ENCODE measurements at regions not wholly inside any gene's neighbourhood (a gene's known extent, or its start where the extent isn't known, plus 50 kb on each side); places are given as distances from the start of the nearest gene placed in this dataset.
A peak's percentile ranks its signal among the peaks of the same experiment; 100 is the strongest.
"Not testable (repeated sequence)": the region's sequence is repeated elsewhere in the genome, so short reads cannot be mapped to it uniquely, and the experiment has no call there.

GRCh38 chr3:182650568-182651128 lies 142.7 kb upstream of the ATP11B start:
- H3K4me1 Mint-ChIP-seq: no peaks in the 10 kb centered on the region
- CTCF ChIA-PET: no interaction called here
- H3K9me3 Mint-ChIP-seq: peaks cover 0 to 8% (median 0%) of the 10 kb centered on the region in 11 donors
- Histone ChIP-seq H3K36me3 (ENCODE audit: control insufficient read depth in 2 of 3, insufficient read depth in 3 of 3, low read length in 3 of 3) (no peaks in the 10 kb centered on the region), H3K4me1 (ENCODE audit: control insufficient read depth in 2 of 2, insufficient read depth in 2 of 2, low read length in 2 of 2) (no peaks in the 10 kb centered on the region), H3K4me3 (ENCODE audit: low read length) (no peak overlapping the region), H3K9me3 (ENCODE audit: control insufficient read depth in 2 of 3, low read length in 3 of 3) (no peaks in the 10 kb centered on the region), H3K27me3 (ENCODE audit: control insufficient read depth in 2 of 2, insufficient read depth in 2 of 2, low read length in 2 of 2) (no peaks in the 10 kb centered on the region), H3K27ac (ENCODE audit: low read depth, low read length) (no peak overlapping the region)
- ATAC-seq: no peak
- H3K27me3 Mint-ChIP-seq: peaks cover 9 to 27% (median 19%) of the 10 kb centered on the region in 5 donors
- H3K4me3 Mint-ChIP-seq: no peak overlapping the region
- H3K36me3 Mint-ChIP-seq: no peaks in the 10 kb centered on the region
- intact Hi-C loops (cut with micrococcal nuclease): no loop called here
- DNase-seq: no peak
- POLR2A ChIA-PET: no interaction called here
- no peak overlapping the region for H3K27ac Mint-ChIP-seq

GRCh38 chr3:182651461-182651860 lies 141.8 kb upstream of the ATP11B start:
- Mint-ChIP-seq H3K27ac (no peak overlapping the region), H3K36me3 (no peaks in the 10 kb centered on the region)
- POLR2A ChIA-PET: no interaction called here

GRCh38 chr3:182653065-182653464 lies 140.2 kb upstream of the ATP11B start:
- H3K36me3 Mint-ChIP-seq; H3K9me3 ChIP-seq (ENCODE audit: control insufficient read depth in 2 of 3, low read length in 3 of 3); ATAC-seq; H3K36me3 ChIP-seq (ENCODE audit: control insufficient read depth in 2 of 3, insufficient read depth in 3 of 3, low read length in 3 of 3); H3K4me3 Mint-ChIP-seq; H3K4me1 Mint-ChIP-seq; H3K27ac Mint-ChIP-seq; intact Hi-C loops (cut with micrococcal nuclease); H3K4me1 ChIP-seq (ENCODE audit: control insufficient read depth in 2 of 2, insufficient read depth in 2 of 2, low read length in 2 of 2); H3K9me3 Mint-ChIP-seq; DNase-seq; POLR2A ChIA-PET; H3K27ac ChIP-seq (ENCODE audit: low read depth, low read length); H3K27me3 ChIP-seq (ENCODE audit: control insufficient read depth in 2 of 2, insufficient read depth in 2 of 2, low read length in 2 of 2); H3K4me3 ChIP-seq (ENCODE audit: low read length): not testable (repeated sequence)
- CTCF ChIA-PET: interaction anchor here (0.7 kb wide), 1 partner anchor 246 kb away, joined by 3 read pairs; no protein-coding TSS in a partner anchor
- peaks cover 0 to 23% (median 17%) of the 10 kb centered on the region in 5 donors for H3K27me3 Mint-ChIP-seq

More at GRCh38 chr3:182651461-182651860, 141.8 kb upstream of the ATP11B start:
- H3K4me3 Mint-ChIP-seq: no peak overlapping the region
- peaks cover 4 to 28% (median 17%) of the 10 kb centered on the region in 5 donors for H3K27me3 Mint-ChIP-seq
- Histone ChIP-seq H3K9me3 (ENCODE audit: control insufficient read depth in 2 of 3, low read length in 3 of 3) (no peaks in the 10 kb centered on the region), H3K36me3 (ENCODE audit: control insufficient read depth in 2 of 3, insufficient read depth in 3 of 3, low read length in 3 of 3) (no peaks in the 10 kb centered on the region), H3K27ac (ENCODE audit: low read depth, low read length) (no peak overlapping the region), H3K27me3 (ENCODE audit: control insufficient read depth in 2 of 2, insufficient read depth in 2 of 2, low read length in 2 of 2) (no peaks in the 10 kb centered on the region), H3K4me3 (ENCODE audit: low read length) (no peak overlapping the region), H3K4me1 (ENCODE audit: control insufficient read depth in 2 of 2, insufficient read depth in 2 of 2, low read length in 2 of 2) (no peaks in the 10 kb centered on the region)
- no peak for DNase-seq
- CTCF ChIA-PET: no interaction called here
- H3K9me3 Mint-ChIP-seq: peaks cover 0 to 8% (median 0%) of the 10 kb centered on the region in 11 donors
- no peak for ATAC-seq
- H3K4me1 Mint-ChIP-seq: no peaks in the 10 kb centered on the region
- intact Hi-C loops (cut with micrococcal nuclease): no loop called here

- Mint-ChIP-seq H3K4me1 (peaks cover 0 to 2% (median 0%) of the 10 kb centered on the region in 7 donors), H3K27me3 (peaks cover 33 to 59% (median 40%) of the 10 kb centered on the region in 5 donors), H3K4me3 (no peak overlapping the region), H3K9me3 (no peaks in the 10 kb centered on the region), H3K36me3 (no peaks in the 10 kb centered on the region), H3K27ac (no peak overlapping the region)
- Histone ChIP-seq H3K36me3 (ENCODE audit: control insufficient read depth in 2 of 3, insufficient read depth in 3 of 3, low read length in 3 of 3) (no peaks in the 10 kb centered on the region), H3K9me3 (ENCODE audit: control insufficient read depth in 2 of 3, low read length in 3 of 3) (no peaks in the 10 kb centered on the region), H3K4me1 (ENCODE audit: control insufficient read depth in 2 of 2, insufficient read depth in 2 of 2, low read length in 2 of 2) (no peaks in the 10 kb centered on the region), H3K4me3 (ENCODE audit: low read length) (no peak overlapping the region), H3K27ac (ENCODE audit: low read depth, low read length) (no peak overlapping the region), H3K27me3 (ENCODE audit: control insufficient read depth in 2 of 2, insufficient read depth in 2 of 2, low read length in 2 of 2) (no peaks in the 10 kb centered on the region)
- DNase-seq: no peak
- no peak for ATAC-seq
- POLR2A ChIA-PET: no interaction called here
- CTCF ChIA-PET: no interaction called here
- intact Hi-C loops (cut with micrococcal nuclease): no loop called here
These were observed 124.8 kb upstream of the ATP11B start for GRCh38 chr3:182668541-182668940.

- no peaks in the 10 kb centered on the region for H3K9me3 ChIP-seq (ENCODE audit: control insufficient read depth in 2 of 3, low read length in 3 of 3)
These were observed 124.3 kb upstream of the ATP11B start for GRCh38 chr3:182668974-182669373.

GRCh38 chr3:182671541-182671940 lies 121.8 kb upstream of the ATP11B start:
- H3K27me3 Mint-ChIP-seq: peaks cover 29 to 50% (median 31%) of the 10 kb centered on the region in 5 donors
- Histone ChIP-seq H3K9me3 (ENCODE audit: control insufficient read depth in 2 of 3, low read length in 3 of 3) (no peaks in the 10 kb centered on the region), H3K36me3 (ENCODE audit: control insufficient read depth in 2 of 3, insufficient read depth in 3 of 3, low read length in 3 of 3) (no peaks in the 10 kb centered on the region), H3K27ac (ENCODE audit: low read depth, low read length) (no peak overlapping the region), H3K27me3 (ENCODE audit: control insufficient read depth in 2 of 2, insufficient read depth in 2 of 2, low read length in 2 of 2) (no peaks in the 10 kb centered on the region), H3K4me3 (ENCODE audit: low read length) (no peak overlapping the region), H3K4me1 (ENCODE audit: control insufficient read depth in 2 of 2, insufficient read depth in 2 of 2, low read length in 2 of 2) (no peaks in the 10 kb centered on the region)
- no peaks in the 10 kb centered on the region for H3K36me3 Mint-ChIP-seq
- peaks cover 0 to 2% (median 0%) of the 10 kb centered on the region in 7 donors for H3K4me1 Mint-ChIP-seq
- intact Hi-C loops (cut with micrococcal nuclease): no loop called here
- DNase-seq (no peak), ATAC-seq (no peak)
- POLR2A ChIA-PET: no interaction called here
- H3K9me3 Mint-ChIP-seq: no peaks in the 10 kb centered on the region
- H3K27ac Mint-ChIP-seq: peak overlapping the region in 1 of 9 donors; percentile 4
- H3K4me3 Mint-ChIP-seq: no peak overlapping the region
- CTCF ChIA-PET: no interaction called here

More at GRCh38 chr3:182668974-182669373, 124.3 kb upstream of the ATP11B start:
- H3K4me3 Mint-ChIP-seq: no peak overlapping the region
- H3K9me3 Mint-ChIP-seq: no peaks in the 10 kb centered on the region
- intact Hi-C loops (cut with micrococcal nuclease): no loop called here
- no peaks in the 10 kb centered on the region for H3K36me3 ChIP-seq (ENCODE audit: control insufficient read depth in 2 of 3, insufficient read depth in 3 of 3, low read length in 3 of 3)
- no peak overlapping the region for H3K27ac Mint-ChIP-seq
- no peak overlapping the region for H3K27ac ChIP-seq (ENCODE audit: low read depth, low read length)
- no peaks in the 10 kb centered on the region for H3K4me1 ChIP-seq (ENCODE audit: control insufficient read depth in 2 of 2, insufficient read depth in 2 of 2, low read length in 2 of 2)
- DNase-seq (no peak), ATAC-seq (no peak)
- no peaks in the 10 kb centered on the region for H3K36me3 Mint-ChIP-seq
- no peaks in the 10 kb centered on the region for H3K27me3 ChIP-seq (ENCODE audit: control insufficient read depth in 2 of 2, insufficient read depth in 2 of 2, low read length in 2 of 2)
- ChIA-PET CTCF (no interaction called here), POLR2A (no interaction called here)
- H3K27me3 Mint-ChIP-seq: peaks cover 34 to 61% (median 40%) of the 10 kb centered on the region in 5 donors
- peaks cover 0 to 2% (median 0%) of the 10 kb centered on the region in 7 donors for H3K4me1 Mint-ChIP-seq
- no peak overlapping the region for H3K4me3 ChIP-seq (ENCODE audit: low read length)

- ATAC-seq (no peak), DNase-seq (no peak)
- H3K9me3 Mint-ChIP-seq: no peaks in the 10 kb centered on the region
- no peak overlapping the region for H3K27ac ChIP-seq (ENCODE audit: low read depth, low read length)
- no peaks in the 10 kb centered on the region for H3K27me3 ChIP-seq (ENCODE audit: control insufficient read depth in 2 of 2, insufficient read depth in 2 of 2, low read length in 2 of 2)
- ChIA-PET POLR2A (no interaction called here), CTCF (no interaction called here)
- no peaks in the 10 kb centered on the region for H3K4me1 ChIP-seq (ENCODE audit: control insufficient read depth in 2 of 2, insufficient read depth in 2 of 2, low read length in 2 of 2)
- no peaks in the 10 kb centered on the region for H3K36me3 Mint-ChIP-seq
- peaks cover 29 to 50% (median 31%) of the 10 kb centered on the region in 5 donors for H3K27me3 Mint-ChIP-seq
- H3K36me3 ChIP-seq (ENCODE audit: control insufficient read depth in 2 of 3, insufficient read depth in 3 of 3, low read length in 3 of 3): no peaks in the 10 kb centered on the region
- peaks cover 0 to 2% (median 0%) of the 10 kb centered on the region in 7 donors for H3K4me1 Mint-ChIP-seq
- no peak overlapping the region for H3K27ac Mint-ChIP-seq
- no peak overlapping the region for H3K4me3 Mint-ChIP-seq
- no peak overlapping the region for H3K4me3 ChIP-seq (ENCODE audit: low read length)
- intact Hi-C loops (cut with micrococcal nuclease): no loop called here
- no peaks in the 10 kb centered on the region for H3K9me3 ChIP-seq (ENCODE audit: control insufficient read depth in 2 of 3, low read length in 3 of 3)
These were observed 121.4 kb upstream of the ATP11B start for GRCh38 chr3:182671942-182672341.

Data from naive thymus-derived CD4-positive, alpha-beta T cell (primary cell).